A549 (cell line): ENCODE measurements at regions not wholly inside any gene's neighbourhood (a gene's known extent, or its start where the extent isn't known, plus 50 kb on each side); places are given as distances from the start of the nearest gene placed in this dataset.

Experiments
- ATAC-seq, 2 experiments: fragments of 200-7000 bp in 1 of 2; fragments of >200 bp in 1 of 2; cut with Nextera tagmentation in 1 of 2; cut with Tn5 transposase in 1 of 2; 3 replicates each; pipeline versions ENCODE4 v1.8.0 to v1.9.1; 2018 to 2020; ENCODE audit warnings: mild to moderate bottlenecking in 1 of 2, moderate library complexity in 1 of 2
- CTCF ChIA-PET: fragments of 300-600 bp; sonication (Branson Sonifier 250); formaldehyde crosslinking; extraction: SDS; loops from one replicate; lab custom pipeline; 2021; ENCODE audit warnings: antibody characterized with exemption, inconsistent platforms; lab: Yijun Ruan, JAX
- POLR2A ChIA-PET: fragments of 350-600 bp; formaldehyde crosslinking; extraction: SDS; loops from one replicate; lab custom pipeline; 2021; ENCODE audit warnings: antibody characterized with exemption, inconsistent platforms; lab: Yijun Ruan, JAX
- DNase-seq, 2 experiments: peaks; one replicate each; pipeline versions ENCODE4 v3.0.0 to v3.0.0-alpha.2; 2011 to 2016; ENCODE audit warnings: low read depth in 1 of 2, low spot score in 1 of 2
- FAIRE-seq: peaks from 2 replicates; lab custom pipeline; 2011; peaks lifted over from hg19 to GRCh38; lab: Jason Lieb, UNC
- H3K27ac ChIP-seq, 2 experiments: fragments of >200 bp; sonication (Bioruptor Twin); formaldehyde crosslinking; 3 replicates each; pipeline ENCODE4 v1.5.1; 2016 to 2017
- H3K4me1 ChIP-seq: fragments of >200 bp; sonication (Bioruptor Twin); formaldehyde crosslinking; 3 replicates; pipeline ENCODE4 v1.6.1; 2016
- H3K4me2 ChIP-seq: fragments of >200 bp; sonication (Bioruptor Twin); formaldehyde crosslinking; 3 replicates; pipeline ENCODE4 v1.6.1; 2016
- H3K4me3 ChIP-seq: fragments of >200 bp; sonication (Bioruptor Twin); formaldehyde crosslinking; 3 replicates; pipeline ENCODE4 v1.5.1; 2016
- H3K9me3 ChIP-seq: fragments of >200 bp; sonication (Bioruptor Twin); formaldehyde crosslinking; 3 replicates; pipeline ENCODE4 v1.6.1; 2016
- CBX2 ChIP-seq: fragments of 200-600 bp; sonication (generic); IDR thresholded peaks from 2 replicates; pipeline ENCODE4 v1.6.1; 2016; ENCODE audit warnings: low read depth, mild to moderate bottlenecking, borderline replicate concordance
- CBX8 ChIP-seq: fragments of 200-600 bp; sonication (generic); IDR thresholded peaks from 2 replicates; pipeline ENCODE4 v1.6.1; 2016
- CEBPB ChIP-seq, 2 experiments: fragments of >200 bp in 1 of 2; sonication (Bioruptor Twin) in 1 of 2; formaldehyde crosslinking in 1 of 2; IDR thresholded peaks; 2 replicates each; pipeline ENCODE4 v1.6.1; 2012 to 2016
- E2F6 ChIP-seq: IDR thresholded peaks from 2 replicates; pipeline ENCODE4 v1.6.1; 2012; ENCODE audit warnings: low read depth, borderline replicate concordance
- EHF ChIP-seq: fragments of 250-450 bp; sonication (Bioruptor Pico); IDR thresholded peaks from 2 replicates; pipeline ENCODE4 v1.5.0; 2020; ENCODE audit warnings: mild to moderate bottlenecking
- EHMT2 ChIP-seq: fragments of 200-600 bp; sonication (generic); IDR thresholded peaks from 2 replicates; pipeline ENCODE4 v1.6.1; 2016; ENCODE audit warnings: antibody characterized with exemption, low read depth, mild to moderate bottlenecking, moderate library complexity
- ELK1 ChIP-seq: fragments of 150-350 bp; IDR thresholded peaks from 2 replicates; pipeline ENCODE4 v1.6.1; 2014; ENCODE audit warnings: low read depth, mild to moderate bottlenecking, low read length
- EP300 ChIP-seq, 2 experiments: fragments of >200 bp; sonication (Bioruptor Twin); formaldehyde crosslinking; IDR thresholded peaks; 2 replicates in 1 of 2; 3 replicates in 1 of 2; pipeline ENCODE4 v1.6.1; 2016 to 2017
- FOSB ChIP-seq: fragments of 250-450 bp; sonication (Bioruptor Pico); IDR thresholded peaks from 2 replicates; pipeline ENCODE4 v1.5.0; 2020; ENCODE audit warnings: mild to moderate bottlenecking, moderate library complexity
- MAZ ChIP-seq: fragments of 150-350 bp; IDR thresholded peaks from 2 replicates; pipeline ENCODE4 v1.6.1; 2014; ENCODE audit warnings: antibody characterized with exemption, low read depth, low read length, borderline replicate concordance
- MYC ChIP-seq: IDR thresholded peaks from 2 replicates; pipeline ENCODE4 v1.6.1; 2012; ENCODE audit warnings: mild to moderate bottlenecking, inconsistent platforms, low read length, improper control_type of control experiment, borderline replicate concordance
- NFE2L2 ChIP-seq: fragments of 150-350 bp; conservative IDR thresholded peaks from 2 replicates; pipeline ENCODE4 v1.6.1; 2014; ENCODE audit warnings: low read length
- PBX3 ChIP-seq: IDR thresholded peaks from 2 replicates; pipeline ENCODE4 v1.6.1; 2012
- RAD21 ChIP-seq, 2 experiments: fragments of >200 bp in 1 of 2; sonication (Bioruptor Twin) in 1 of 2; formaldehyde crosslinking in 1 of 2; IDR thresholded peaks in 1 of 2; conservative IDR thresholded peaks in 1 of 2; 2 replicates in 1 of 2; 3 replicates in 1 of 2; pipeline ENCODE4 v1.6.1; 2012 to 2018; ENCODE audit warnings: inconsistent platforms in 1 of 2
- RARB ChIP-seq: fragments of 250-450 bp; sonication (Bioruptor Pico); IDR thresholded peaks from 2 replicates; pipeline ENCODE4 v1.8.0; 2021; ENCODE audit warnings: mild to moderate bottlenecking, moderate library complexity
- RCOR1 ChIP-seq: fragments of 150-350 bp; IDR thresholded peaks from 2 replicates; pipeline ENCODE4 v1.6.1; 2014; ENCODE audit warnings: antibody characterized with exemption, low read length, low read depth
- SREBF2 ChIP-seq: fragments of 450-650 bp; IDR thresholded peaks from 2 replicates; pipeline ENCODE4 v1.6.1; 2014; ENCODE audit warnings: mild to moderate bottlenecking, moderate library complexity
- WGBS: methylation state at CpG from one replicate; pipeline ENCODE4 v1.1.6; 2017; ENCODE audit errors: missing lambda C conversion rate; 5-methylcytosine and 5-hydroxymethylcytosine counted together

GRCh38 chr20:56831795-56832194 is 202.7 kb downstream of the TFAP2C start:
- no peak overlapping the region for H3K4me3 ChIP-seq
- DNase-seq (no peak), ATAC-seq (no peak), FAIRE-seq (no peak)
- H3K4me2 ChIP-seq, result no peak overlapping the region
- POLR2A ChIA-PET, result no interaction called here
- WGBS, result 70% methylated on average over 4 of the region's 4 CpGs
- TF ChIP-seq EHF (CRISPR knock-in tag) (no peak), EHMT2 (no peak), ELK1 (no peak), RCOR1 (no peak), E2F6 (no peak), RARB (CRISPR knock-in tag) (no peak), NFE2L2 (no peak), RAD21 (conservative IDR thresholded peaks at IDR 0.05 in 1 of 2, IDR thresholded peaks at IDR 0.05 in 1 of 2) (no peak), FOSB (no peak), CEBPB (IDR thresholded peaks at IDR 0.05) (no peak)
- no peak overlapping the region for H3K27ac ChIP-seq
- H3K4me1 ChIP-seq, result no peaks in the 10 kb centered on the region
- CTCF ChIA-PET, result interaction anchor here (1.1 to 1.2 kb wide), 2 partner anchors 11 to 20 kb away, joined by 3 to 4 read pairs; no protein-coding TSS in a partner anchor
- H3K9me3 ChIP-seq, result no peaks in the 10 kb centered on the region

GRCh38 chr20:56833427-56833826 is 204.3 kb downstream of the TFAP2C start:
- ATAC-seq, result no peak
- H3K4me1 ChIP-seq, result no peaks in the 10 kb centered on the region
- TF ChIP-seq MYC (no peak), CBX2 (no peak), RCOR1 (no peak), RAD21 (conservative IDR thresholded peaks at IDR 0.05 in 1 of 2, IDR thresholded peaks at IDR 0.05 in 1 of 2) (no peak), EP300 (IDR thresholded peaks at IDR 0.05) (no peak), EHF (CRISPR knock-in tag) (no peak), CBX8 (no peak)
- TF ChIP-seq, all 56 proteins: peak for 0
- 87% methylated on average over 5 of the region's 5 CpGs for WGBS
- H3K4me3 ChIP-seq, result no peak overlapping the region
- ChIA-PET POLR2A (no interaction called here), CTCF (interaction anchor here (0.9 to 1.4 kb wide), 4 partner anchors 9 to 24 kb away, joined by 3 read pairs; no protein-coding TSS in a partner anchor)
- H3K9me3 ChIP-seq, result no peaks in the 10 kb centered on the region
- no peak for DNase-seq
- FAIRE-seq, result no peak
- H3K27ac ChIP-seq, result no peak overlapping the region
- H3K4me2 ChIP-seq, result no peak overlapping the region

GRCh38 chr20:56835829-56836550 is 206.9 kb downstream of the TFAP2C start:
- H3K4me1 ChIP-seq, result no peaks in the 10 kb centered on the region
- TF ChIP-seq ELK1 (no peak), NFE2L2 (no peak), PBX3 (no peak), SREBF2 (no peak), MYC (no peak), MAZ (no peak)
- TF ChIP-seq, all 56 proteins: peak for 0
- 74% methylated on average over 4 of the region's 4 CpGs for WGBS
- H3K27ac ChIP-seq, result no peak overlapping the region
- DNase-seq (no peak), ATAC-seq (no peak), FAIRE-seq (no peak)
- H3K9me3 ChIP-seq, result no peaks in the 10 kb centered on the region
- CTCF ChIA-PET, result interaction anchor here (0.6 to 2.3 kb wide), 4 partner anchors 9 to 154 kb away, joined by 3 to 14 read pairs (median 3); no protein-coding TSS in a partner anchor
- H3K4me3 ChIP-seq, result no peak overlapping the region
- H3K4me2 ChIP-seq, result no peak overlapping the region
- POLR2A ChIA-PET, result no interaction called here
